HEK293 (cell line): ENCODE measurements at regions not wholly inside any gene's neighbourhood (a gene's known extent, or its start where the extent isn't known, plus 50 kb on each side); places are given as distances from the start of the nearest gene placed in this dataset.

Source experiments
- CTCF ChIA-PET: fragments of 350-600 bp; formaldehyde crosslinking; extraction: SDS; loops from one replicate; lab custom pipeline; 2021; ENCODE audit warnings: antibody characterized with exemption; lab: Yijun Ruan, JAX
- POLR2A ChIA-PET: fragments of 300-600 bp; formaldehyde crosslinking; extraction: SDS; loops from one replicate; lab custom pipeline; 2020; ENCODE audit warnings: antibody characterized with exemption, inconsistent platforms; lab: Yijun Ruan, JAX
- H3K27ac ChIP-seq: fragments of 200-500 bp; sonication (Bioruptor generic); 2 replicates; pipeline ENCODE4 v1.5.1; 2014; ENCODE audit warnings: low read depth, low read length, control low read depth, inconsistent platforms; ENCODE audit errors: extremely low read depth
- H3K36me3 ChIP-seq, 2 experiments: fragments of 200-500 bp in 1 of 2; sonication (Bioruptor generic) in 1 of 2; 1 replicate in 1 of 2; 2 replicates in 1 of 2; pipeline ENCODE4 v1.5.1; 2014 to 2017; ENCODE audit warnings: inconsistent platforms in 2 of 2, low read length in 2 of 2; ENCODE audit not compliant: control insufficient read depth in 2 of 2, insufficient read depth in 1 of 2
- H3K4me1 ChIP-seq: fragments of 200-500 bp; sonication (Bioruptor generic); 2 replicates; pipeline ENCODE4 v1.5.1; 2014; ENCODE audit warnings: mild to moderate bottlenecking, low read length, inconsistent platforms; ENCODE audit not compliant: control insufficient read depth, insufficient read depth
- H3K4me3 ChIP-seq: 2 replicates; pipeline ENCODE4 v1.5.1; 2011; ENCODE audit warnings: low read depth, mild to moderate bottlenecking, control low read depth, low read length, moderate library complexity
- H3K9me3 ChIP-seq: fragments of 200-500 bp; sonication (Bioruptor generic); 2 replicates; pipeline ENCODE4 v1.5.1; 2014; ENCODE audit warnings: low read depth, low read length, inconsistent platforms; ENCODE audit not compliant: control insufficient read depth, insufficient read depth
- IKZF3 ChIP-seq: fragments of 450-650 bp; IDR thresholded peaks from 2 replicates; pipeline ENCODE4 v1.5.0; 2018; ENCODE audit warnings: missing biosample characterization, mild to moderate bottlenecking, missing genetic modification characterization, moderate library complexity
- MZF1 ChIP-seq: fragments of 450-650 bp; formaldehyde crosslinking; IDR thresholded peaks from 2 replicates; pipeline ENCODE4 v1.5.1; 2017; ENCODE audit warnings: missing biosample characterization, missing genetic modification characterization, borderline replicate concordance
- REPIN1 ChIP-seq: fragments of 450-650 bp; formaldehyde crosslinking; IDR thresholded peaks from 2 replicates; pipeline ENCODE4 v1.5.1; 2017; ENCODE audit warnings: missing biosample characterization, missing genetic modification characterization, low read depth
- SALL2 ChIP-seq: fragments of 450-650 bp; formaldehyde crosslinking; IDR thresholded peaks from 2 replicates; pipeline ENCODE4 v1.5.0; 2017; ENCODE audit warnings: missing biosample characterization, mild to moderate bottlenecking, missing genetic modification characterization, borderline replicate concordance
- SCRT1 ChIP-seq: fragments of 450-650 bp; formaldehyde crosslinking; IDR thresholded peaks from 2 replicates; pipeline ENCODE4 v1.5.1; 2016; ENCODE audit warnings: missing biosample characterization, missing genetic modification characterization, borderline replicate concordance
- SP3 ChIP-seq: fragments of 450-650 bp; formaldehyde crosslinking; IDR thresholded peaks from 2 replicates; pipeline ENCODE4 v1.5.1; 2016; ENCODE audit warnings: missing biosample characterization, missing genetic modification characterization
- ZFP41 ChIP-seq: fragments of 450-650 bp; formaldehyde crosslinking; IDR thresholded peaks from 2 replicates; pipeline ENCODE4 v1.5.1; 2016; ENCODE audit warnings: missing biosample characterization, missing genetic modification characterization, borderline replicate concordance
- ZNF112 ChIP-seq: fragments of 450-650 bp; formaldehyde crosslinking; IDR thresholded peaks from 2 replicates; pipeline ENCODE4 v1.5.0; 2017; ENCODE audit warnings: missing biosample characterization, missing genetic modification characterization
- ZNF114 ChIP-seq: fragments of 450-650 bp; formaldehyde crosslinking; IDR thresholded peaks from 2 replicates; pipeline ENCODE4 v1.5.0; 2017; ENCODE audit warnings: missing biosample characterization, missing genetic modification characterization
- ZNF140 ChIP-seq: fragments of 450-650 bp; formaldehyde crosslinking; IDR thresholded peaks from 2 replicates; pipeline ENCODE4 v1.5.1; 2016; ENCODE audit warnings: missing biosample characterization, missing genetic modification characterization
- ZNF155 ChIP-seq: fragments of 450-650 bp; formaldehyde crosslinking; IDR thresholded peaks from 2 replicates; pipeline ENCODE4 v1.5.1; 2016; ENCODE audit warnings: missing biosample characterization, missing genetic modification characterization
- ZNF292 ChIP-seq: fragments of 450-650 bp; formaldehyde crosslinking; IDR thresholded peaks from 2 replicates; pipeline ENCODE4 v1.5.1; 2016; ENCODE audit warnings: low read depth, missing biosample characterization, missing genetic modification characterization, borderline replicate concordance
- ZNF324 ChIP-seq: fragments of 450-650 bp; formaldehyde crosslinking; IDR thresholded peaks from 2 replicates; pipeline ENCODE4 v1.5.1; 2016; ENCODE audit warnings: missing biosample characterization, missing genetic modification characterization
- ZNF366 ChIP-seq: fragments of 450-650 bp; formaldehyde crosslinking; conservative IDR thresholded peaks from 2 replicates; pipeline ENCODE4 v1.5.1; 2016; ENCODE audit warnings: missing biosample characterization, missing genetic modification characterization
- ZNF423 ChIP-seq: fragments of 450-650 bp; formaldehyde crosslinking; IDR thresholded peaks from 2 replicates; pipeline ENCODE4 v1.5.1; 2016; ENCODE audit warnings: missing biosample characterization, missing genetic modification characterization
- ZNF558 ChIP-seq: fragments of 450-650 bp; formaldehyde crosslinking; IDR thresholded peaks from 2 replicates; pipeline ENCODE4 v1.5.1; 2016; ENCODE audit warnings: missing biosample characterization, missing genetic modification characterization
- ZNF747 ChIP-seq: fragments of 450-650 bp; formaldehyde crosslinking; IDR thresholded peaks from 2 replicates; pipeline ENCODE4 v1.5.1; 2016; ENCODE audit warnings: missing biosample characterization, missing genetic modification characterization
- ZNF791 ChIP-seq: fragments of 450-650 bp; formaldehyde crosslinking; IDR thresholded peaks from 2 replicates; pipeline ENCODE4 v1.5.1; 2016; ENCODE audit warnings: missing biosample characterization, missing genetic modification characterization
- ZNF792 ChIP-seq: fragments of 450-650 bp; formaldehyde crosslinking; IDR thresholded peaks from 2 replicates; pipeline ENCODE4 v1.5.1; 2016; ENCODE audit warnings: missing biosample characterization, missing genetic modification characterization
- ZXDB ChIP-seq: fragments of 450-650 bp; formaldehyde crosslinking; IDR thresholded peaks from 2 replicates; pipeline ENCODE4 v1.5.1; 2016; ENCODE audit warnings: missing biosample characterization, missing genetic modification characterization
- TF ChIP-seq, protein P1 (sequence below): fragments of 450-650 bp; formaldehyde crosslinking; IDR thresholded peaks from 2 replicates; pipeline ENCODE4 v1.5.0; 2017; ENCODE audit warnings: missing biosample characterization, missing genetic modification characterization, borderline replicate concordance
- TF ChIP-seq, protein P2 (sequence below): fragments of 450-650 bp; IDR thresholded peaks from 2 replicates; pipeline ENCODE4 v1.5.1; 2018; ENCODE audit warnings: missing biosample characterization, missing genetic modification characterization
- TF ChIP-seq, protein P3 (sequence below): fragments of 450-650 bp; formaldehyde crosslinking; IDR thresholded peaks from 2 replicates; pipeline ENCODE4 v1.5.1; 2016; ENCODE audit warnings: missing biosample characterization, missing genetic modification characterization
- TF ChIP-seq, protein P4 (sequence below): fragments of 450-650 bp; formaldehyde crosslinking; IDR thresholded peaks from 2 replicates; pipeline ENCODE4 v1.5.1; 2016; ENCODE audit warnings: missing biosample characterization, missing genetic modification characterization, borderline replicate concordance
- TF ChIP-seq, protein P5 (sequence below): fragments of 450-650 bp; formaldehyde crosslinking; IDR thresholded peaks from 2 replicates; pipeline ENCODE4 v1.5.1; 2016; ENCODE audit warnings: missing biosample characterization, missing genetic modification characterization, low read depth

DNA sequence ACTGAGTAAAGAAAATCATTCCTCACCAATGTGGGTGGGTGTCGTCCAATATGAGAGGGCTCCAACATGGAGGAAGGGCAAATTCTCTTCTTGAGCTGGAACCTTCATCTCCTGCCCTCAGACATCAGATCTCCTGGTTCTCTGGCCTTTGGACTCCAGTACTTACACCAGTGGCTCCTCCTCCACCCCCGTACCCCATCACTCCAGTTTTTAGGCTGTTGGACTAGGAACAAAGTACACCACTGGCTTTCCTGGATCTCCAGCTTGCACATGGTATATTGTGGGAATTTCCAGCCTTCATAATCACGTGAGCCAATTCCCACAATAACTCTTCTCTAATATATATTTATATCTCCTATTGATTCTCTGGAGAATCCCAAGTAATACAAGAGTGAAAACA lies 196.9 kb downstream of the PDHA2 start (continued):
- no peak for TF ChIP-seq SP3
- no peak for TF ChIP-seq IKZF3 (tag by site-specific recombination)
- TF ChIP-seq ZNF423 (tag by site-specific recombination): no peak
- no peak for TF ChIP-seq ZNF792
- TF ChIP-seq ZNF324: no peak
- TF ChIP-seq ZNF791: no peak

DNA sequence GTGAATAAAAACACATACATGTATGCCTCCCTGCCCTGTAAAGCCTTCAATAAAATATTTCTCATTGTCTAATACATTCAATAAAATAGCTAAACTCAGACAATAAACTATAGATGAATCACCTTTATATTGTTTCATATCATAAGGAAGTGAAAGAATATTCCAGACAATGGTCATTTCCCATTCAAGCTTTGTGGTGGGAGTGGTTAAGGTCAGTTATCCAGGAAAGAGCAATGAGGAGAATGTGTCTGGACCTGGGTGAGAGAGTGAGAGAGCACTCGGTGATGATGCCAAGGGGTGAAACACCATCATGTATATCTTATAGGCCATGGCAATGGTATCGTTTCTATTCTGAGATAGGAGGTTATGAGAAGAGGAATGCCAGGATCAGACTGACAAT lies 197.8 kb downstream of the PDHA2 start:
- Histone ChIP-seq H3K9me3 (no peaks in the 10 kb centered on the region), H3K4me3 (no peak overlapping the region), H3K27ac (no peak overlapping the region)
- ChIA-PET CTCF (no interaction called here), POLR2A (no interaction called here)
- no peak for TF ChIP-seq REPIN1 (tag by site-specific recombination)
- TF ChIP-seq SALL2 (tag by site-specific recombination): no peak
- TF ChIP-seq, protein P1, sequence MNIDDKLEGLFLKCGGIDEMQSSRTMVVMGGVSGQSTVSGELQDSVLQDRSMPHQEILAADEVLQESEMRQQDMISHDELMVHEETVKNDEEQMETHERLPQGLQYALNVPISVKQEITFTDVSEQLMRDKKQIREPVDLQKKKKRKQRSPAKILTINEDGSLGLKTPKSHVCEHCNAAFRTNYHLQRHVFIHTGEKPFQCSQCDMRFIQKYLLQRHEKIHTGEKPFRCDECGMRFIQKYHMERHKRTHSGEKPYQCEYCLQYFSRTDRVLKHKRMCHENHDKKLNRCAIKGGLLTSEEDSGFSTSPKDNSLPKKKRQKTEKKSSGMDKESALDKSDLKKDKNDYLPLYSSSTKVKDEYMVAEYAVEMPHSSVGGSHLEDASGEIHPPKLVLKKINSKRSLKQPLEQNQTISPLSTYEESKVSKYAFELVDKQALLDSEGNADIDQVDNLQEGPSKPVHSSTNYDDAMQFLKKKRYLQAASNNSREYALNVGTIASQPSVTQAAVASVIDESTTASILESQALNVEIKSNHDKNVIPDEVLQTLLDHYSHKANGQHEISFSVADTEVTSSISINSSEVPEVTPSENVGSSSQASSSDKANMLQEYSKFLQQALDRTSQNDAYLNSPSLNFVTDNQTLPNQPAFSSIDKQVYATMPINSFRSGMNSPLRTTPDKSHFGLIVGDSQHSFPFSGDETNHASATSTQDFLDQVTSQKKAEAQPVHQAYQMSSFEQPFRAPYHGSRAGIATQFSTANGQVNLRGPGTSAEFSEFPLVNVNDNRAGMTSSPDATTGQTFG (tag by site-specific recombination): no peak
- no peak for TF ChIP-seq ZNF140
- TF ChIP-seq, protein P2, sequence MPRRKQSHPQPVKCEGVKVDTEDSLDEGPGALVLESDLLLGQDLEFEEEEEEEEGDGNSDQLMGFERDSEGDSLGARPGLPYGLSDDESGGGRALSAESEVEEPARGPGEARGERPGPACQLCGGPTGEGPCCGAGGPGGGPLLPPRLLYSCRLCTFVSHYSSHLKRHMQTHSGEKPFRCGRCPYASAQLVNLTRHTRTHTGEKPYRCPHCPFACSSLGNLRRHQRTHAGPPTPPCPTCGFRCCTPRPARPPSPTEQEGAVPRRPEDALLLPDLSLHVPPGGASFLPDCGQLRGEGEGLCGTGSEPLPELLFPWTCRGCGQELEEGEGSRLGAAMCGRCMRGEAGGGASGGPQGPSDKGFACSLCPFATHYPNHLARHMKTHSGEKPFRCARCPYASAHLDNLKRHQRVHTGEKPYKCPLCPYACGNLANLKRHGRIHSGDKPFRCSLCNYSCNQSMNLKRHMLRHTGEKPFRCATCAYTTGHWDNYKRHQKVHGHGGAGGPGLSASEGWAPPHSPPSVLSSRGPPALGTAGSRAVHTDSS (tag by site-specific recombination): no peak
- TF ChIP-seq SCRT1: no peak
- no peak for TF ChIP-seq ZNF155 (tag by site-specific recombination)
- no peak for TF ChIP-seq ZNF112
- TF ChIP-seq, protein P3, sequence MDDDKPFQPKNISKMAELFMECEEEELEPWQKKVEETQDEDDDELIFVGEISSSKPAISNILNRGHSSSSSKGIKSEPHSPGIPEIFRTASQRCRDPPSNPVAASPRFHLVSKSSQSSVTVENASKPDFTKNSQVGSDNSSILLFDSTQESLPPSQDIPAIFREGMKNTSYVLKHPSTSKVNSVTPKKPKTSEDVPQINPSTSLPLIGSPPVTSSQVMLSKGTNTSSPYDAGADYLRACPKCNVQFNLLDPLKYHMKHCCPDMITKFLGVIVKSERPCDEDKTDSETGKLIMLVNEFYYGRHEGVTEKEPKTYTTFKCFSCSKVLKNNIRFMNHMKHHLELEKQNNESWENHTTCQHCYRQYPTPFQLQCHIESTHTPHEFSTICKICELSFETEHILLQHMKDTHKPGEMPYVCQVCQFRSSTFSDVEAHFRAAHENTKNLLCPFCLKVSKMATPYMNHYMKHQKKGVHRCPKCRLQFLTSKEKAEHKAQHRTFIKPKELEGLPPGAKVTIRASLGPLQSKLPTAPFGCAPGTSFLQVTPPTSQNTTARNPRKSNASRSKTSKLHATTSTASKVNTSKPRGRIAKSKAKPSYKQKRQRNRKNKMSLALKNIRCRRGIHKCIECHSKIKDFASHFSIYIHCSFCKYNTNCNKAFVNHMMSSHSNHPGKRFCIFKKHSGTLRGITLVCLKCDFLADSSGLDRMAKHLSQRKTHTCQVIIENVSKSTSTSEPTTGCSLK (tag by site-specific recombination): no peak
- TF ChIP-seq, all 188 proteins: peak for 0
- Histone ChIP-seq H3K36me3 (no peaks in the 10 kb centered on the region), H3K4me1 (no peaks in the 10 kb centered on the region)

DNA sequence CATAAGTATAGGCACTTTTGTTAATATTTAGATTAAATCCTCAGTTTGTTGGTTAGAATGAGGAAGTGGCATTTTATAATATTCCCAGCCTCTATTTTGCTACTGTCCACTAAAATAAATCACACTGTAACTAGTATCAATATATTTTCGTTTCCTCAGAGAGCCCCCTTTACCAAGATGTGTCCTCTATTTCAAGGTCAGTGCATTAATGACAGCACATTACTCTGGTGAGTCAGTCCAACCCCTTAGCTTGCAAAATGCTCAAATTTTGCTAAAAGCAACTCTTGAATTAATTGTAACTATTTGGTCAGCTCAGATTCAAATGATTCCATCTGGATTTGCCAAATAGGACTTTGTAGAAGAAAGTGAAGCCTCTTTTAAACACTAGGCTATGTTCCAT lies 199.3 kb downstream of the PDHA2 start:
- no peak overlapping the region for H3K27ac ChIP-seq
- H3K36me3 ChIP-seq: no peaks in the 10 kb centered on the region
- no peaks in the 10 kb centered on the region for H3K4me1 ChIP-seq
- H3K9me3 ChIP-seq: no peaks in the 10 kb centered on the region
- CTCF ChIA-PET: interaction anchor here (0.8 kb wide), 1 partner anchor 345 kb away, joined by 4 read pairs; no protein-coding TSS in a partner anchor
- POLR2A ChIA-PET: no interaction called here
- H3K4me3 ChIP-seq: no peak overlapping the region
- TF ChIP-seq ZNF292 (tag by site-specific recombination) (no peak), ZNF558 (tag by site-specific recombination) (no peak), ZFP41 (tag by site-specific recombination) (no peak), ZXDB (no peak), ZNF747 (tag by site-specific recombination) (no peak), ZNF114 (tag by site-specific recombination) (no peak), ZNF366 (tag by site-specific recombination) (no peak), MZF1 (tag by site-specific recombination) (no peak)
- TF ChIP-seq, protein P4, sequence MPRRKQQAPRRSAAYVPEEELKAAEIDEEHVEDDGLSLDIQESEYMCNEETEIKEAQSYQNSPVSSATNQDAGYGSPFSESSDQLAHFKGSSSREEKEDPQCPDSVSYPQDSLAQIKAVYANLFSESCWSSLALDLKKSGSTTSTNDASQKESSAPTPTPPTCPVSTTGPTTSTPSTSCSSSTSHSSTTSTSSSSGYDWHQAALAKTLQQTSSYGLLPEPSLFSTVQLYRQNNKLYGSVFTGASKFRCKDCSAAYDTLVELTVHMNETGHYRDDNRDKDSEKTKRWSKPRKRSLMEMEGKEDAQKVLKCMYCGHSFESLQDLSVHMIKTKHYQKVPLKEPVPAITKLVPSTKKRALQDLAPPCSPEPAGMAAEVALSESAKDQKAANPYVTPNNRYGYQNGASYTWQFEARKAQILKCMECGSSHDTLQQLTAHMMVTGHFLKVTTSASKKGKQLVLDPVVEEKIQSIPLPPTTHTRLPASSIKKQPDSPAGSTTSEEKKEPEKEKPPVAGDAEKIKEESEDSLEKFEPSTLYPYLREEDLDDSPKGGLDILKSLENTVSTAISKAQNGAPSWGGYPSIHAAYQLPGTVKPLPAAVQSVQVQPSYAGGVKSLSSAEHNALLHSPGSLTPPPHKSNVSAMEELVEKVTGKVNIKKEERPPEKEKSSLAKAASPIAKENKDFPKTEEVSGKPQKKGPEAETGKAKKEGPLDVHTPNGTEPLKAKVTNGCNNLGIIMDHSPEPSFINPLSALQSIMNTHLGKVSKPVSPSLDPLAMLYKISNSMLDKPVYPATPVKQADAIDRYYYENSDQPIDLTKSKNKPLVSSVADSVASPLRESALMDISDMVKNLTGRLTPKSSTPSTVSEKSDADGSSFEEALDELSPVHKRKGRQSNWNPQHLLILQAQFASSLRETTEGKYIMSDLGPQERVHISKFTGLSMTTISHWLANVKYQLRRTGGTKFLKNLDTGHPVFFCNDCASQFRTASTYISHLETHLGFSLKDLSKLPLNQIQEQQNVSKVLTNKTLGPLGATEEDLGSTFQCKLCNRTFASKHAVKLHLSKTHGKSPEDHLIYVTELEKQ: no peak
- TF ChIP-seq, protein P5, sequence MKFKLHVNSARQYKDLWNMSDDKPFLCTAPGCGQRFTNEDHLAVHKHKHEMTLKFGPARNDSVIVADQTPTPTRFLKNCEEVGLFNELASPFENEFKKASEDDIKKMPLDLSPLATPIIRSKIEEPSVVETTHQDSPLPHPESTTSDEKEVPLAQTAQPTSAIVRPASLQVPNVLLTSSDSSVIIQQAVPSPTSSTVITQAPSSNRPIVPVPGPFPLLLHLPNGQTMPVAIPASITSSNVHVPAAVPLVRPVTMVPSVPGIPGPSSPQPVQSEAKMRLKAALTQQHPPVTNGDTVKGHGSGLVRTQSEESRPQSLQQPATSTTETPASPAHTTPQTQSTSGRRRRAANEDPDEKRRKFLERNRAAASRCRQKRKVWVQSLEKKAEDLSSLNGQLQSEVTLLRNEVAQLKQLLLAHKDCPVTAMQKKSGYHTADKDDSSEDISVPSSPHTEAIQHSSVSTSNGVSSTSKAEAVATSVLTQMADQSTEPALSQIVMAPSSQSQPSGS (tag by site-specific recombination): no peak
